Ishikawa (cell line): ENCODE measurements at regions not wholly inside any gene's neighbourhood (a gene's known extent, or its start where the extent isn't known, plus 50 kb on each side); places are given as distances from the start of the nearest gene placed in this dataset.

Experiments used
- CEBPB ChIP-seq: IDR thresholded peaks from 2 replicates; pipeline ENCODE4 v1.6.1; 2012
- EGR1 ChIP-seq: IDR thresholded peaks from 2 replicates; pipeline ENCODE4 v1.6.1; 2012
- EP300 ChIP-seq: IDR thresholded peaks from 2 replicates; pipeline ENCODE4 v1.6.1; 2012; ENCODE audit warnings: borderline replicate concordance
- FOXM1 ChIP-seq: IDR thresholded peaks from 2 replicates; pipeline ENCODE4 v1.6.1; 2012; ENCODE audit warnings: low read depth, borderline replicate concordance
- TAF1 ChIP-seq: IDR thresholded peaks from 2 replicates; pipeline ENCODE4 v1.6.1; 2012; ENCODE audit warnings: low read depth, mild to moderate bottlenecking
- YY1 ChIP-seq: IDR thresholded peaks from 2 replicates; pipeline ENCODE4 v1.6.1; 2012; ENCODE audit warnings: low read depth
- TF ChIP-seq, protein P1 (sequence below): IDR thresholded peaks from 2 replicates; pipeline ENCODE4 v1.6.1; 2012; ENCODE audit warnings: low read depth, mild to moderate bottlenecking
- TF ChIP-seq, protein P2 (sequence below): IDR thresholded peaks from 2 replicates; pipeline ENCODE4 v1.6.1; 2012

- TF ChIP-seq, protein P1, sequence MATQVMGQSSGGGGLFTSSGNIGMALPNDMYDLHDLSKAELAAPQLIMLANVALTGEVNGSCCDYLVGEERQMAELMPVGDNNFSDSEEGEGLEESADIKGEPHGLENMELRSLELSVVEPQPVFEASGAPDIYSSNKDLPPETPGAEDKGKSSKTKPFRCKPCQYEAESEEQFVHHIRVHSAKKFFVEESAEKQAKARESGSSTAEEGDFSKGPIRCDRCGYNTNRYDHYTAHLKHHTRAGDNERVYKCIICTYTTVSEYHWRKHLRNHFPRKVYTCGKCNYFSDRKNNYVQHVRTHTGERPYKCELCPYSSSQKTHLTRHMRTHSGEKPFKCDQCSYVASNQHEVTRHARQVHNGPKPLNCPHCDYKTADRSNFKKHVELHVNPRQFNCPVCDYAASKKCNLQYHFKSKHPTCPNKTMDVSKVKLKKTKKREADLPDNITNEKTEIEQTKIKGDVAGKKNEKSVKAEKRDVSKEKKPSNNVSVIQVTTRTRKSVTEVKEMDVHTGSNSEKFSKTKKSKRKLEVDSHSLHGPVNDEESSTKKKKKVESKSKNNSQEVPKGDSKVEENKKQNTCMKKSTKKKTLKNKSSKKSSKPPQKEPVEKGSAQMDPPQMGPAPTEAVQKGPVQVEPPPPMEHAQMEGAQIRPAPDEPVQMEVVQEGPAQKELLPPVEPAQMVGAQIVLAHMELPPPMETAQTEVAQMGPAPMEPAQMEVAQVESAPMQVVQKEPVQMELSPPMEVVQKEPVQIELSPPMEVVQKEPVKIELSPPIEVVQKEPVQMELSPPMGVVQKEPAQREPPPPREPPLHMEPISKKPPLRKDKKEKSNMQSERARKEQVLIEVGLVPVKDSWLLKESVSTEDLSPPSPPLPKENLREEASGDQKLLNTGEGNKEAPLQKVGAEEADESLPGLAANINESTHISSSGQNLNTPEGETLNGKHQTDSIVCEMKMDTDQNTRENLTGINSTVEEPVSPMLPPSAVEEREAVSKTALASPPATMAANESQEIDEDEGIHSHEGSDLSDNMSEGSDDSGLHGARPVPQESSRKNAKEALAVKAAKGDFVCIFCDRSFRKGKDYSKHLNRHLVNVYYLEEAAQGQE = no peak
- no peak for TF ChIP-seq EP300
- TF ChIP-seq, protein P2, sequence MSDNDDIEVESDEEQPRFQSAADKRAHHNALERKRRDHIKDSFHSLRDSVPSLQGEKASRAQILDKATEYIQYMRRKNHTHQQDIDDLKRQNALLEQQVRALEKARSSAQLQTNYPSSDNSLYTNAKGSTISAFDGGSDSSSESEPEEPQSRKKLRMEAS = no peak
- no peak for TF ChIP-seq TAF1
- no peak for TF ChIP-seq FOXM1
- TF ChIP-seq EGR1 = no peak
- no peak for TF ChIP-seq YY1
- no peak for TF ChIP-seq CEBPB
Measured at GRCh38 chr1:36641776-36642175, 159.1 kb upstream of the CSF3R start.
